ENCODE measurements at regions not wholly inside any gene's neighbourhood (a gene's known extent, or its start where the extent isn't known, plus 50 kb on each side); places are given as distances from the start of the nearest gene placed in this dataset.

GRCh38 chr6:167730441-167730840 lies 96.3 kb upstream of the AFDN start:
- no peak overlapping the region for H3K4me3 ChIP-seq
- DNase-seq (ENCODE audit: low spot score), result no peak
- H3K36me3 Mint-ChIP-seq (ENCODE audit: low read depth), result no peaks in the 10 kb centered on the region; the same call in 2 of the 3 replicates
- H2AFZ ChIP-seq, result no peak overlapping the region
- no peak overlapping the region for H3K4me3 Mint-ChIP-seq
- H3K27ac ChIP-seq (ENCODE audit: low read depth), result no peak overlapping the region
- H4K20me1 ChIP-seq (replicated peaks; ENCODE audit: insufficient read depth), result no peaks in the 10 kb centered on the region
- no peaks in the 10 kb centered on the region for H3K36me3 ChIP-seq (ENCODE audit: insufficient read depth)
- no peak for ATAC-seq
- H3K27me3 ChIP-seq (ENCODE audit: insufficient read depth), result no peaks in the 10 kb centered on the region
- H3F3A ChIP-seq (replicated peaks; ENCODE audit: low read depth), result no peaks in the 10 kb centered on the region
- peaks cover 4% of the 10 kb centered on the region for H3K27me3 Mint-ChIP-seq (ENCODE audit: insufficient read depth, low read depth, poor library complexity)
- H3K27ac Mint-ChIP-seq, result no peak overlapping the region
- TF ChIP-seq STAT1 (IDR thresholded peaks at IDR 0.05; ENCODE audit: unreplicated experiment), result no peak
- no peak for TF ChIP-seq CREB1 (CRISPR knock-in tag; IDR thresholded peaks at IDR 0.05; ENCODE audit: low read depth)
- no peak for TF ChIP-seq ZNF331 (CRISPR knock-in tag; IDR thresholded peaks at IDR 0.05; ENCODE audit: low read depth)
- TF ChIP-seq REST (IDR thresholded peaks at IDR 0.05; ENCODE audit: unreplicated experiment), result no peak
- TF ChIP-seq JUNB (IDR thresholded peaks at IDR 0.05; ENCODE audit: unreplicated experiment), result no peak
- TF ChIP-seq EZH2 (IDR thresholded peaks at IDR 0.05; ENCODE audit: low read depth, unreplicated experiment), result no peak
- no peak for TF ChIP-seq CTCF (conservative IDR thresholded peaks at IDR 0.05; ENCODE audit: low read depth in 2 of 2)
- no peak for TF ChIP-seq EZH2phosphoT487 (IDR thresholded peaks at IDR 0.05; ENCODE audit: unreplicated experiment)
- no peak for TF ChIP-seq POLR2AphosphoS5 (IDR thresholded peaks at IDR 0.05; ENCODE audit: low read depth)
- no peak for TF ChIP-seq NANOG (IDR thresholded peaks at IDR 0.05; ENCODE audit: borderline replicate concordance)
- no peak for TF ChIP-seq ZNF114 (CRISPR knock-in tag; IDR thresholded peaks at IDR 0.05)
- H3K9me2 ChIP-seq (ENCODE audit: insufficient read depth), result no peaks in the 10 kb centered on the region
- H3K4me1 ChIP-seq (ENCODE audit: insufficient read depth), result no peaks in the 10 kb centered on the region
- H3K79me2 ChIP-seq (replicated peaks; ENCODE audit: insufficient read depth), result no peaks in the 10 kb centered on the region
- no peak overlapping the region for H3K4me2 ChIP-seq
- H3K9me3 Mint-ChIP-seq, result peaks cover 3% of the 10 kb centered on the region; the same call in 1 of the 3 replicates
- peaks cover under 1% of the 10 kb centered on the region; the same call in 1 of the 3 replicates for H3K4me1 Mint-ChIP-seq

GRCh38 chr6:167731216-167731615 lies 95.5 kb upstream of the AFDN start:
- H3F3A ChIP-seq (replicated peaks; ENCODE audit: low read depth), result no peaks in the 10 kb centered on the region
- Mint-ChIP-seq H3K4me1 (peaks cover 5% of the 10 kb centered on the region), H3K36me3 (ENCODE audit: low read depth) (no peaks in the 10 kb centered on the region; the same call in 2 of the 3 replicates), H3K27ac (no peak overlapping the region), H3K4me3 (no peak overlapping the region), H3K9me3 (peaks cover 3% of the 10 kb centered on the region; the same call in 1 of the 3 replicates), H3K27me3 (ENCODE audit: insufficient read depth, low read depth, poor library complexity) (peaks cover 4% of the 10 kb centered on the region)
- H2AFZ ChIP-seq, result 0 out of 2 replicates have a peak overlapping the region, but pooled peaks have one; percentile 47
- no peaks in the 10 kb centered on the region for H3K36me3 ChIP-seq (ENCODE audit: insufficient read depth)
- H3K4me2 ChIP-seq, result no peak overlapping the region
- ATAC-seq (no peak), DNase-seq (ENCODE audit: low spot score) (no peak)
- no peaks in the 10 kb centered on the region for H4K20me1 ChIP-seq (replicated peaks; ENCODE audit: insufficient read depth)
- no peaks in the 10 kb centered on the region for H3K27me3 ChIP-seq (ENCODE audit: insufficient read depth)
- H3K9me2 ChIP-seq (ENCODE audit: insufficient read depth), result no peaks in the 10 kb centered on the region
- no peaks in the 10 kb centered on the region for H3K4me1 ChIP-seq (ENCODE audit: insufficient read depth)
- no peak overlapping the region for H3K4me3 ChIP-seq
- H3K27ac ChIP-seq (ENCODE audit: low read depth), result no peak overlapping the region
- H3K79me2 ChIP-seq (replicated peaks; ENCODE audit: insufficient read depth), result no peaks in the 10 kb centered on the region
- no peak for TF ChIP-seq REST (IDR thresholded peaks at IDR 0.05; ENCODE audit: unreplicated experiment)
- no peak for TF ChIP-seq JUNB (IDR thresholded peaks at IDR 0.05; ENCODE audit: unreplicated experiment)
- no peak for TF ChIP-seq ZNF331 (CRISPR knock-in tag; IDR thresholded peaks at IDR 0.05; ENCODE audit: low read depth)
- TF ChIP-seq ETS1 (IDR thresholded peaks at IDR 0.05), result no peak
- TF ChIP-seq CREB1 (CRISPR knock-in tag; IDR thresholded peaks at IDR 0.05; ENCODE audit: low read depth), result no peak
- no peak for TF ChIP-seq EZH2 (IDR thresholded peaks at IDR 0.05; ENCODE audit: low read depth, unreplicated experiment)
- no peak for TF ChIP-seq CTCF (conservative IDR thresholded peaks at IDR 0.05; ENCODE audit: low read depth in 2 of 2)
